Muscle of back (tissue), 3 donors: ENCODE measurements at regions not wholly inside any gene's neighbourhood (a gene's known extent, or its start where the extent isn't known, plus 50 kb on each side); places are given as distances from the start of the nearest gene placed in this dataset.

ENCODE experiments used
- DNase-seq, 3 donors: peaks; one replicate each; pipeline versions ENCODE4 v3.0.0 to v3.0.0-alpha.2; 2013

- no peak for DNase-seq
Measured at GRCh38 chr1:101086783-101087182, 61.2 kb upstream of the DPH5 start.

DNA sequence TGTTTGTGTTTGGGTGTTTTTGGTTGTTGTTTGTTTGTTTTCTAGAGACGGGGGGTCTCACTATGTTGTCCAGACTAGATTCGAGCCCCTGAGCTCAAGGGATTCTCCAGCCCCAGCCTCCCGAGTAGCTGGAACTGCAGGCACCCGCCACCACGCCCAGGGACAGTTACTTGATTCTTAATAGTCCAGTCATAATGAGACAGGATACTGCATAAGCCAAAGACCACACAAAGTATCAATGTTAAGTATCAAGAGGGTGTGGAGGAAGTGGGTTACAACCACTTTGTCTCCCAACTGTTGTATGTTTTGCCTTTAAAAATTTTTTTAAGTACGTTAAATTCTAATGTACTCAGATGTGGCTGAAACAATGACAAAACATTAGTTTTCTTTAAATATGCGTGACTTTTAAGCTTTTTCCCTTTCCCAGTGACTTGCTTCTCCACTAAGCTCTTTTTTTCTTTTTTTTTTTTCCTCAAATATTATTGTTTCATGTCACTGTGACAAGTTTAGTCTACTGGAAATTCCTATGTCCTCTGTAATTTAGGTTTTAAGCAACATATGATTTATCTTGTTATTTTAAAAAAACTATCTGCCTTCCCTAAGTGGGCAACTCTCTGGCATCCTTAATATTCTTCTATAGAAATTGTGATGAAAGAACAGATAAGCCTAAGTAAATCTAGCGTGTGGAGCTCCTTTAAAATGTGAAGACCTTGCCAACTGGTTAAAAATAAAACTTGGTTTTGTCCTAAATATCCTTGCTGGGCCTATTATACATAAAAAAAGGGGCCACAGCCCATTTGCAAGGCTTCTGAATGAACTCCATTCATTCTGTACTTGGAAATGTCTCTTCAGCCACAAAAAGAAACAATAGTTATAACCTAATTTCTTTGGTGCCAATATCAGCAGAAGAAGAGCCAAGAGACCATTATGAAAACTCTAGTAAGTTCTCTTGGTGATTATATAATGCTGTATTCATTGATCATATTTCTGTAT, 56.2 kb upstream of the DPH5 start:
- no peak for DNase-seq

- DNase-seq: no peak
Measured at GRCh38 chr1:101080859-101081258, 55.3 kb upstream of the DPH5 start.

DNA sequence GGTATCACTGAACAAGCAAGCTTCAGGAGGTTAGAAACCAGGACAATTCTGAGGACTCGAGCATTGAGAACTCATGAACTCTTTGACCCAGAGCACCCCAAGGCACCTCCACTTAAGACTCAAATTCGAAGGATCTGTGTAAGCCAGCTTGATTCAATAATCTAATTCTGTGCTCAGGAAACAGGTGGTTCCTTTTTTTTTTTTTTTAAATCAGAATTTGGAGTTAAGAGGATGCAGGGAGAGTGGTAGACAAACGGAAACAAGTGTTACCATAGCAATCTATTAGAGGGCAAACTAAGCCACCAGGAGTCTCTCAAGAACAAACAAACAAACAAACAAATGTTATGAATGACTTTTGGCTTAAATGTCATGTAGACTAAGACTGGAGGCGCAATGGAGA, 53.8 kb upstream of the DPH5 start:
- DNase-seq: no peak

DNA sequence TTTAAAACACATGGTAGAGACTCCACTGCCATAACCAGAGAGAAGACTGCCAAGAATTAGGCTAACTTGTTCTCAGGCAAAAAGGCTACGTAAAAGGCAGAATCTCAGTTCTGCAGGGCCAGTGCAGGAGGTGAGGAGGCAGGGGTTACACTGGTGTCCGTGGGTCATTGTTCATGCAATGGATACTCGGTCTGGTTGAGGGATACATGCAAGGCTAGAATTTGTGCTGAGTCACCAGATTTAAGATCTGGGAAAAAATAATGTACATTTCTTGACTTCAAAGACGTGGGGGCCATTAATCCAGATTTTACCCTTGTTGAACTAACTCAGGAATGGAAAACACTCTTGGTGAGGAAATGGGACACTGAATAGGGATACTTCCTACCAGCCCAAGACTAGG, 52.3 kb upstream of the DPH5 start:
- DNase-seq: no peak

DNA sequence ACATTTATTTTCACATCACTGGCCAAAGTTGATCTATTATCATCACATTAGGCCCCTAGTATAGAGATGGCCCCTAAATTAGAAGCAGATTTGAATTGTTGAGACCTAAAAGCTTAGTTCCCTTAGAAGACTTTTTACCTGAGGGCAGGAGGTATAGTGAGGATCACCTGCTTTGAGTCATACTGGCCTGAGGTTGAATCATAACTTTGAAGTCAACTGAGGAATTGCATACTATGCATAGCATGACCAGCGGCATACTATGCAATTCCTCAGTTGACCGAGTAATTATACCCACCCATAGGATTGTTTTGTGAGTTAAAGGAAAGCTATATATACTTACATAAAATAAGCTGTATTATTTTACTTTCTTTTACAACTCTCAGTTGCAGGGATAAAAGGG, 50.3 kb upstream of the DPH5 start:
- no peak for DNase-seq
